ENCODE measurements at regions not wholly inside any gene's neighbourhood (a gene's known extent, or its start where the extent isn't known, plus 50 kb on each side); places are given as distances from the start of the nearest gene placed in this dataset.
"Not testable (repeated sequence)": the region's sequence is repeated elsewhere in the genome, so short reads cannot be mapped to it uniquely, and the experiment has no call there.

- H3K4me3 Mint-ChIP-seq: no peak overlapping the region
- H3K9me3 Mint-ChIP-seq: peaks cover 18% of the 10 kb centered on the region
- no peak for ATAC-seq
- H3K27ac Mint-ChIP-seq: no peak overlapping the region
- H3K4me1 Mint-ChIP-seq (ENCODE audit: low read depth in 2 of 2): peaks cover 0 to 6% of the 10 kb centered on the region in 2 donors
- no peak for DNase-seq (ENCODE audit: low spot score)
- no peaks in the 10 kb centered on the region for H3K27me3 Mint-ChIP-seq
- H3K36me3 Mint-ChIP-seq: peaks cover 18% of the 10 kb centered on the region
These were observed 103.1 kb upstream of the ZC3H15 start for GRCh38 chr2:186382932-186383331.

- no peak overlapping the region for H3K27ac Mint-ChIP-seq
- H3K9me3 Mint-ChIP-seq: peaks cover 20% of the 10 kb centered on the region
- no peak for DNase-seq (ENCODE audit: low spot score)
- H3K4me3 Mint-ChIP-seq: no peak overlapping the region
- peaks cover 0 to 6% of the 10 kb centered on the region in 2 donors for H3K4me1 Mint-ChIP-seq (ENCODE audit: low read depth in 2 of 2)
- H3K27me3 Mint-ChIP-seq: no peaks in the 10 kb centered on the region
- ATAC-seq: no peak
- H3K36me3 Mint-ChIP-seq: peaks cover 22% of the 10 kb centered on the region
These were observed 101.8 kb upstream of the ZC3H15 start for GRCh38 chr2:186384226-186384625.

GRCh38 chr2:186385638-186386201, 100.3 kb upstream of the ZC3H15 start:
- H3K27ac Mint-ChIP-seq; ATAC-seq; H3K27me3 Mint-ChIP-seq; H3K4me1 Mint-ChIP-seq (ENCODE audit: low read depth in 2 of 2); H3K4me3 Mint-ChIP-seq; DNase-seq (ENCODE audit: low spot score): not testable (repeated sequence)
- H3K36me3 Mint-ChIP-seq: peaks cover 37% of the 10 kb centered on the region
- H3K9me3 Mint-ChIP-seq: peaks cover 25% of the 10 kb centered on the region

DNA sequence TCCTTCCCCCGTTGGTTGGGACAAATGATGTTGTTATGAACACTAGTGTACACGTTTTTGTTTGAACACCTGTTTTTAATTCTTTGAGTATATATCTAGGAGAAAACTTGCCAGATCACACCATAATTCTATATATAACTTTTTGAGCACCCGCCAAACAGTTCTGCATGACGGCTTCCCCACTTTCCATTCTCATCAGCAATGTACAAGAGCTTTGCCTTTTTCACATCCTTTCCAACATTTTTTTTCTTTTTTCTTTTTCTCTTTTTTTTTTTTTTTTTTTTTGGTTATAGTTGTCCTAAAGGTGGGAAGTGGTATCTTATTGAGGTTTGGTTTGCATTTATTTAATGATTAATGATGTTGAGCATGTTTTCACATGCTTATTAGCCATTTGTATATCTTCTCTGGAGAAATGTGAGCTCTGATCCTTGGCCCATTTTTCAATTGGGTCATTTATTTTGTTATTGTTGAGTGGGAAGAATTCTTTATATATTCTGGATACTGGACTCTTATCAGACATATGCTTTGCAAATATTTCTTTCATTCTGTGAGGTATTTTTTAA, 86.9 kb upstream of the ZC3H15 start:
- ATAC-seq: no peak
- Mint-ChIP-seq H3K9me3 (peaks cover 9% of the 10 kb centered on the region), H3K4me1 (ENCODE audit: low read depth in 2 of 2) (no peaks in the 10 kb centered on the region), H3K27ac (no peak overlapping the region), H3K36me3 (peaks cover 7% of the 10 kb centered on the region), H3K4me3 (no peak overlapping the region), H3K27me3 (no peaks in the 10 kb centered on the region)
- no peak for DNase-seq (ENCODE audit: low spot score)

- H3K27me3 Mint-ChIP-seq: no peaks in the 10 kb centered on the region
- H3K27ac Mint-ChIP-seq: no peak overlapping the region
These were observed 80.2 kb upstream of the ZC3H15 start for GRCh38 chr2:186405842-186406241.

DNA sequence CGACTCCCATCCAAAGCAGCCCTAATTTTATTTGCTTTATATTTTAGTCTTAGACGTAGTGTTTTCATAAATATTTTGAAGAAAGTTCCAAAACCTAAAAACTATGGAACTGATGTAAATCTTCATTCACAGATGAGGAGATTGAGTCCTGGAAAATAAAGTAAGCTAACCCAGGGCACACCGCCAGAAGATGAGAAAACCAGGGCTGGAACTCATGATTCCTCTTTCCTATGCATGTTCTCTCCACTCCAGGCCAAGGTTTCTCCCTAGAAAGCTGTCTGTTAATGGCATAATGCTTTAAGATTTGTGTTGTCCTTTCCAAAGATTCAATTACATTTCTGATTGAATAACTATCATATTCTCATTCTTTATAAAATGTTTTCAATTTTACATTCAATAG, 78.4 kb upstream of the ZC3H15 start:
- Mint-ChIP-seq H3K9me3 (peaks cover 8% of the 10 kb centered on the region), H3K4me3 (no peak overlapping the region), H3K27ac (no peak overlapping the region), H3K36me3 (no peaks in the 10 kb centered on the region), H3K4me1 (ENCODE audit: low read depth in 2 of 2) (no peaks in the 10 kb centered on the region), H3K27me3 (no peaks in the 10 kb centered on the region)
- ATAC-seq (no peak), DNase-seq (ENCODE audit: low spot score) (no peak)

More at GRCh38 chr2:186405842-186406241, 80.2 kb upstream of the ZC3H15 start:
- Mint-ChIP-seq H3K4me3 (no peak overlapping the region), H3K4me1 (ENCODE audit: low read depth in 2 of 2) (no peaks in the 10 kb centered on the region), H3K9me3 (peaks cover 8% of the 10 kb centered on the region), H3K36me3 (no peaks in the 10 kb centered on the region)
- no peak for ATAC-seq
- no peak for DNase-seq (ENCODE audit: low spot score)

DNA sequence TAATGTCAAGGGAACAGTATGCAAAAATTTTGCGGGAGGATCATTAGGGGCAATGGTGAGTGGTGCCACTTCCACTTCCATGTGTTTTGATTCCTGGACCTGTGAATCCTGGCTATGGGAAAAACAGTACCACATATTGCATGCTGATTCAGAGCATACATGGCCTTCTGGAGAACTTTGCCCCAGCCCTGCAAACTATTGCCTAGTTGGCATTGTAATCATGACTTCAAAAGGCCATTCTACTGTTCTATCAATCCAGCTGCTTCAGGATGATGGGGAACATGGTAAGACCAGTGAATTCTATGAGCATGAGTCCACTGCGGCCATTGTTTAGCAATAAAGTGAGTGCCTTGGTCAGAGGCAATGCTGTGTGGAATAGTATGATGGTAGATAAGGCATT, 75.3 kb upstream of the ZC3H15 start:
- Mint-ChIP-seq H3K36me3 (no peaks in the 10 kb centered on the region), H3K27me3 (no peaks in the 10 kb centered on the region), H3K4me1 (ENCODE audit: low read depth in 2 of 2) (no peaks in the 10 kb centered on the region), H3K4me3 (no peak overlapping the region), H3K9me3 (peaks cover 4% of the 10 kb centered on the region), H3K27ac (no peak overlapping the region)
- no peak for ATAC-seq
- no peak for DNase-seq (ENCODE audit: low spot score)

DNA sequence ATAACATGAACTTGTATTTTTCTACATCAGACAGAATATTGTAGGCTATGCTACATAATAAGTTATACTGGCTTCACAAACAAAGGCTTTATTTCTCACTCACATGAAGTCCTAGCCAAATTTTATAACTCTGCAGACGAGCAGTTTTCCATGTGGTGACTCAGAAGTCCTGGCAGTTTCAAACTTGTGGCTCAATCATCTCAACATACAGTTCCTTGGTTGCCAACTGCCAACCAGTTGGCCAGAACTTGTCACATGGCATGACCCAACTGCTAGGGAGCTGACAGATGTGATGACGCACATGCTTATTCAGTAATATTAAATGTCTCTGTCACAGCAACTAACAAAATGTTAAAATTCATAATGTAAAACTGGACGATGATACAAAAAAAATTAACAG, 63.8 kb upstream of the ZC3H15 start:
- H3K4me3 Mint-ChIP-seq: no peak overlapping the region

DNA sequence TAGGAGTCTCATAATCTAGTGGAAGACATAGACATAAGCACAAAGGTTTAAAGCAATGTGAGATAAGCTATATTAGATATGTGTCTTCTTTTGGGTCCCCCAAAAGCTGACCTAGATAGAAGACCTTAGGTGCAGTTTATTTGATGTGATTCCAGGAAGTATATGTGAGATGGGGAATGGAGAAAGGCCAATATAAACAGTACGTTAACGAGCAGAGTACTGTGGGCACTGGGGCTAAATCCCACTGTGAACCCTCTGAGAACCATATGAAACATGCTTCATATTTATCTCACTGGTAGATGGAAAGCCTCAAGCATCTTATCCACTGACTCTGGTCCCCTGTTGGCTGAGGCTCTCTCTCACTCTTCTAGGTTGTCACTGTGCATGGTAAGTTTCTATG, 62.6 kb upstream of the ZC3H15 start:
- Mint-ChIP-seq H3K4me1 (ENCODE audit: low read depth in 2 of 2) (peaks cover 2 to 4% of the 10 kb centered on the region in 2 donors), H3K4me3 (no peak overlapping the region), H3K36me3 (no peaks in the 10 kb centered on the region), H3K9me3 (no peaks in the 10 kb centered on the region), H3K27ac (no peak overlapping the region), H3K27me3 (no peaks in the 10 kb centered on the region)
- ATAC-seq (no peak), DNase-seq (ENCODE audit: low spot score) (no peak)

More for the DNA sequence above, 63.8 kb upstream of the ZC3H15 start:
- Mint-ChIP-seq H3K36me3 (peaks cover 6% of the 10 kb centered on the region), H3K27me3 (no peaks in the 10 kb centered on the region), H3K27ac (no peak overlapping the region), H3K9me3 (peaks cover under 1% of the 10 kb centered on the region), H3K4me1 (ENCODE audit: low read depth in 2 of 2) (peaks cover 2 to 4% of the 10 kb centered on the region in 2 donors)
- ATAC-seq (no peak), DNase-seq (ENCODE audit: low spot score) (no peak)

GRCh38 chr2:186424265-186424664, 61.8 kb upstream of the ZC3H15 start:
- Mint-ChIP-seq H3K4me3 (no peak overlapping the region), H3K9me3 (no peaks in the 10 kb centered on the region), H3K27me3 (no peaks in the 10 kb centered on the region), H3K36me3 (no peaks in the 10 kb centered on the region), H3K27ac (no peak overlapping the region), H3K4me1 (ENCODE audit: low read depth in 2 of 2) (peaks cover 2 to 4% of the 10 kb centered on the region in 2 donors)
- DNase-seq (ENCODE audit: low spot score) (no peak), ATAC-seq (no peak)

DNA sequence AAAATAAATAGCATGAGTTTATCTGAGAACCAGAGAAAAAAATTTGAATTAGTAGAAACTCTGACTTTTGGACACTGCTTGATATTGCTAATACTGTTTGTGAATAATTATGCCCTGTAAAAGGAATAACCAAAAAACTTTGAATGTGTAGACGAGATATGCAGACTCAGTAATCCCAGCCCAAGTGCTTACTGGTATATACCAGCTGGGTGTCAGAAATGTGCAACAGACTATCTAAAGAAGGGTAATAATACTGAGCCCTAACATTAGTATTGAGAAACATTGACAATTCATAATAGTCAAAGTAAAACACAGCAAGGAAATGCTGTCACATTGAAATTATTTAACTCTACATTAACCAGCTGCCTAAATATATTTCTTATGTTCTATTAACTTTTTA, 60.5 kb upstream of the ZC3H15 start:
- ATAC-seq (no peak), DNase-seq (ENCODE audit: low spot score) (no peak)
- no peak overlapping the region for H3K4me3 Mint-ChIP-seq
- H3K36me3 Mint-ChIP-seq: no peaks in the 10 kb centered on the region
- no peak overlapping the region for H3K27ac Mint-ChIP-seq
- no peaks in the 10 kb centered on the region for H3K9me3 Mint-ChIP-seq
- no peaks in the 10 kb centered on the region for H3K27me3 Mint-ChIP-seq
- peaks cover 2 to 4% of the 10 kb centered on the region in 2 donors for H3K4me1 Mint-ChIP-seq (ENCODE audit: low read depth in 2 of 2)

DNA sequence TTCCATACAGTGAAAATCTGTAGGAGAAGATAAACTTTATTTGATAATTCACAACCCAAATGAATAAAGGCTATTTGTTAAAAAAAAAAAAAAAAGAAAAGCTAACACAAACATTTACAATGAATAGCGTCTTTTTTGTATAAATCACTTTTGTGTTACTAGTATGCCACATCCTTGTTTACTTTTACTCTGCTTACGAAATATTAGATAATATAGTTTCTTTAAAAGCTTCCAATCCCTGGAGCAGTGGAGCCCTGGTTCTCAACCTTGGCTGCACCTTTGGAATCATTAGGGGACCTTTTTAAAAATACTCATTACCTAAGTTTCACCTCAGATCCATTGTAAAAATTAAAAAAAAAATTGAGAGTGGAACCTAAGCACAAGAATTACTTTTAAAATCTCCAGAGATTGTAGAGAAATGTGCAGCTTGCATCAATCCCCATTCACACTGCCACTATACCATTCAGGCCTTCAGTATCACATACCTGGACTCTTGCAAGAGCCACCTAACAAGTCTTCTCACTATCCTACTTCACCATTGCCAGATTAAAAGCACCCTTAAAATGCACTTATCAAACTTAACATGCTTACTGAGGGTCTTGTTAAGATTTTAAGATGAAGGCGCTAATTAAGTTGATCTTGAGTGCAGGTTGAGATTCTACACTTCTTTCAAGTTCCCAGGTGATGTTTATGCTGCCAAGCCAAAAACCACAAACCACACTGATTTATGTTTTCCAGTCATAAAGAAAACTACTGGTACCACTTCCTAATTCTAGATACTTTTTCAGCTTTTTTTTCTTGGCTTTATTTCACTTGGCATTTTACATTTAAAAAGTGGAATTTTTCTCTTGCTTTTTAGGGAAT, 59.7 kb upstream of the ZC3H15 start:
- Mint-ChIP-seq H3K27ac (no peak overlapping the region), H3K4me1 (ENCODE audit: low read depth in 2 of 2) (peaks cover 2 to 4% of the 10 kb centered on the region in 2 donors), H3K36me3 (no peaks in the 10 kb centered on the region), H3K4me3 (no peak overlapping the region), H3K9me3 (no peaks in the 10 kb centered on the region), H3K27me3 (no peaks in the 10 kb centered on the region)
- no peak for ATAC-seq
- DNase-seq (ENCODE audit: low spot score): no peak

GRCh38 chr2:186427017-186427350, 59.1 kb upstream of the ZC3H15 start:
- H3K9me3 Mint-ChIP-seq; H3K36me3 Mint-ChIP-seq; H3K27me3 Mint-ChIP-seq; DNase-seq (ENCODE audit: low spot score); H3K27ac Mint-ChIP-seq; H3K4me3 Mint-ChIP-seq; H3K4me1 Mint-ChIP-seq (ENCODE audit: low read depth in 2 of 2); ATAC-seq: not testable (repeated sequence)

GRCh38 chr2:186427970-186428369, 58.1 kb upstream of the ZC3H15 start:
- H3K27ac Mint-ChIP-seq: no peak overlapping the region
- no peak for ATAC-seq

More at GRCh38 chr2:186427970-186428369, 58.1 kb upstream of the ZC3H15 start:
- Mint-ChIP-seq H3K27me3 (no peaks in the 10 kb centered on the region), H3K36me3 (no peaks in the 10 kb centered on the region), H3K4me1 (ENCODE audit: low read depth in 2 of 2) (peaks cover 2 to 4% of the 10 kb centered on the region in 2 donors), H3K9me3 (no peaks in the 10 kb centered on the region), H3K4me3 (no peak overlapping the region)
- no peak for DNase-seq (ENCODE audit: low spot score)
